ENCODE measurements at regions not wholly inside any gene's neighbourhood (a gene's known extent, or its start where the extent isn't known, plus 50 kb on each side); places are given as distances from the start of the nearest gene placed in this dataset.
"Not testable (repeated sequence)": the region's sequence is repeated elsewhere in the genome, so short reads cannot be mapped to it uniquely, and the experiment has no call there.

DNA sequence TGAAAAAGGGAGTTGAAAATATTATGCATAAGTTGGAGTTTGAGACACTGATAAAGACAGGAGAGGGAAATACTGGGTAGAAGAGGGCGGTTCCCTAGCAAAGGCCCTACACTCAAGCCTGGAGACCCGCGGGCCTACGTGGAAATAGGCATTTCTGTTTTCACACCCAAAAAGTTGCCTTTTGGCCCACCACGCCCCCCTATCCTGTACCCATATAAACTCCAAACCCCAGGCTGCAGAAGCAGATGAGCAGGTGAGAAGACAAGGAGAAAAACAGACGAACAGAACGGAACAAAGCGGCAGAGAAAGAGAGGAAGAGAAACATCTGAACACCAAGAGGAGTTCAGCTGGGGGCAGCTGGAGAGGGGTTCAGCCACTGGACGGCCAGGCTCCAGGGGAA lies 177.9 kb downstream of the GALC start:
- no peak for DNase-seq (ENCODE audit: low spot score)

GRCh38 chr14:87813686-87814085 lies 179.3 kb downstream of the GALC start:
- DNase-seq (ENCODE audit: low spot score) = no peak

GRCh38 chr14:87813211-87813610 lies 179.8 kb downstream of the GALC start:
- no peak for DNase-seq (ENCODE audit: low spot score)

DNA sequence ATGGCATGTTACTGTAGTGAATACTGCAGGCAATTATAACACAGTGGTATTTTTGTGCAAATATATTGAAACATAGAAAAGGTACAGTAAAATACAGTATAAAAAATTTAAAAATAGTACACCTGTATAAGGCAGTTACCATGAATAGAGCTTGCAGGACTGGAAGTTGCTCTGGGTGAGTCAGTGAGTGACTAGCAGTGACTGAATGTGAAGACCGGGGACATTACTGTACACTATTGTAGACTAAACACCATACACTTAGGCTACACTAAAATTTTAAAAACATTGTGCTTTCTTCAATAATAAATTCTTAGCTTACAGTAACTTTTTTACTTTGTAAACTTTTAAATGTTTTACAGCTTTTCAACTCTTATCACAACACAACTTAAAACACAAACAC lies 181.7 kb downstream of the GALC start:
- no peak for DNase-seq (ENCODE audit: low spot score)

GRCh38 chr14:87810711-87811110 lies 182.3 kb downstream of the GALC start:
- DNase-seq (ENCODE audit: low spot score) = no peak

GRCh38 chr14:87809261-87809660 lies 183.7 kb downstream of the GALC start:
- DNase-seq (ENCODE audit: low spot score) = no peak

GRCh38 chr14:87805315-87805723 lies 187.7 kb downstream of the GALC start:
- DNase-seq (ENCODE audit: low spot score) = peak; percentile 53

GRCh38 chr14:87800216-87800615 lies 192.8 kb downstream of the GALC start:
- DNase-seq (ENCODE audit: low spot score) = no peak

- DNase-seq (ENCODE audit: low spot score) = no peak
These were observed 193.6 kb downstream of the GALC start for GRCh38 chr14:87799400-87799799.

GRCh38 chr14:87797001-87797400 lies 196.0 kb downstream of the GALC start:
- DNase-seq (ENCODE audit: low spot score) = no peak

DNA sequence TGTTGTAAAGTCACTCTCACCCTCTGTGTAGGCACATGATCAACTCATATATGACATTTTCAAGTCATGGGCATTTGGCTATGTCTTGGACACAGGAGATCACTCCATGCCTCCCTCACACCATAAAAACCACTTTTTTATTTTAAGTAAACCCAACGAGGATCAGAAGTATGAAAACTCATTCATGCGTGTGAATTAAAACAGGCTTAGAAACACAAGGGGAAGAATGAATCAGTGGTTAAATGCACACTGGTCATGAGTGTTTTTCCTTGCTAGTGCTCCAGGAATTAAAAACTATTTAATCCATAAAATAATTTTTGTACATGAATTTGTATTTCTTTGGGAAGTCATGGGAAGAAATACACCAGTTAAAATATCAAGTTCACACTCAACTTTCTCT lies 198.4 kb downstream of the GALC start:
- DNase-seq (ENCODE audit: low spot score) = no peak

- DNase-seq (ENCODE audit: low spot score) = no peak
These were observed 207.1 kb downstream of the GALC start for GRCh38 chr14:87785897-87786296.

- DNase-seq (ENCODE audit: low spot score) = no peak
These were observed 208.6 kb downstream of the GALC start for GRCh38 chr14:87784386-87784785.

- no peak for DNase-seq (ENCODE audit: low spot score)
These were observed 209.9 kb downstream of the GALC start for GRCh38 chr14:87783071-87783470.

DNA sequence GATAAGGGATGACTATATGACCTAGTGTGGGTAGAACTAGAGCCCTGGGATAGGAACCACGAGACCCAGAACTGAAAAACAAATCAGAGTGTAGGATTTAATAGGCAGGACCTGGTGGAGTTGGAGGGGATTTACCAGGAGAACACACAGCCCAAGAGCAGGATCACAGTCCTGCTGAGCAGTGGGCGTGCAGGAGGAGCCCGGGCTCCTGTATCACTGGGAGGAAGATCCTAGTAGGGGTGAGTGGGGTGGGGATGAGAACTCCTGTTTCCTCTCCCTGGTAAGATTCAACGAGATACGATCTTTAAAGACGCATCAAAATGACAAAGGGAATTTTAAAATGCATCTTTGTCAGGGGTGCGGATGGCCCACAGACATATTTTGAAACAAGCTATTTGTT lies 220.1 kb downstream of the GALC start:
- no peak for DNase-seq (ENCODE audit: low spot score)

- no peak for DNase-seq (ENCODE audit: low spot score)
These were observed 225.4 kb downstream of the GALC start for GRCh38 chr14:87767567-87767901.

- no peak for DNase-seq (ENCODE audit: low spot score)
These were observed 234.1 kb downstream of the GALC start for GRCh38 chr14:87758876-87759275.

GRCh38 chr14:87756661-87757060 lies 236.3 kb downstream of the GALC start:
- DNase-seq (ENCODE audit: low spot score) = no peak

- no peak for DNase-seq (ENCODE audit: low spot score)
These were observed 238.3 kb downstream of the GALC start for GRCh38 chr14:87754520-87755223.

DNA sequence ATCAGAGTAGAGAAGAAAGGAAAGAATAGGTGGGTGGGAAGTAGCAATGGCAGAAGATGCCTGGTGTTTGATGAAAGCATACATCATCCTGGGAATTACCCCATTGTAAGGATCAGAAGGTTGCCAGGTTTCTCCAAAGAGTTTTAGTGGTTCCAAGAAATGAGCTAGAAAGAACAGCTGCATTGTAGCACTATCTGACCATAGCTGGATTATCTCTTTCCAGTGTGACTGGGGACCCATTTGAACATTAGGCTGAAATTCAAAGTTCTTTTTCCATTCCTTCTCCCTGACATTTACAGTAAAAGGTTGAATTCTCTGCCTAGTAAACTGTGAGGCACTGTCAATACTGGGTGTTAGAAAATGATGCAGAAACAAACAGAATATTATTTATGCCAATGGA lies 244.4 kb downstream of the GALC start:
- no peak for DNase-seq (ENCODE audit: low spot score)

DNA sequence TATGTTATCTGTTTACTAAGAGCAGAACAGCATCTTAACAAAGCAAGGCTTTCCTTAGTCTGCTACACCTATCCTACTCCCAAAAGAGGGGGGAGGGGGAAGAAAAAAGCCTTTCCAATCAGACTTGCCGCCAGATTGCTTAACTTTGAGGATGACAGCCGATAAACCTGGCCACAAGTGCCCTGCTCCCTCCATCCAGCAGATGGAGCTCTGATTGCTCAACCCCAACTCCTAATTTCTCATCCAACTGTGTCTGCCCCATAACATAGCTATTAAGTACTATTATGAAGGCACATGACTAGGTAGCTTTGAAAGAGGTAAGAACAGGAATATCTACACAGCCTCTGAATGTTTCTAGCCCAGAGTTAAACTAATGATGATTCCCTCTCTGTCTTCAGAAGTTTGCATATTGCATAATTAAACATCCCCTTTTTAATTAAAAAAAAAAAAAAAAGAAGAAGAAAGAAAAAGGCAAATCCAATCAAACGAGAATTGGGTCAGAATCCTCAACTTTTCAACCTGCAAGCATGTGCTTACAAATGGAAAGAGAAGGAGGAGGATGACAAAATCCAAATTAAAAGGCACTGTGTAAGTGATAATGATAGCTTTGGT lies 247.4 kb downstream of the GALC start:
- DNase-seq (ENCODE audit: low spot score) = peak; percentile 60

GRCh38 chr14:87734577-87735360 lies 258.2 kb downstream of the GALC start:
- DNase-seq (ENCODE audit: low spot score) = not testable (repeated sequence)

GRCh38 chr14:87733115-87733514 lies 259.9 kb downstream of the GALC start:
- DNase-seq (ENCODE audit: low spot score) = not testable (repeated sequence)
